HL-60 (cell line): ENCODE measurements at regions not wholly inside any gene's neighbourhood (a gene's known extent, or its start where the extent isn't known, plus 50 kb on each side); places are given as distances from the start of the nearest gene placed in this dataset.
A peak's percentile ranks its signal among the peaks of the same experiment; 100 is the strongest.

Experiments used
- CTCF ChIP-seq: IDR thresholded peaks from one replicate; pipeline ENCODE4 v1.5.1; 2011; ENCODE audit warnings: low read length, control low read depth, inconsistent platforms; ENCODE audit not compliant: insufficient read depth
- GABPA ChIP-seq: IDR thresholded peaks from 2 replicates; pipeline ENCODE4 v1.6.1; 2012; ENCODE audit warnings: low read depth
- POLR2AphosphoS5 ChIP-seq: IDR thresholded peaks from 2 replicates; pipeline ENCODE4 v1.6.1; 2012; ENCODE audit warnings: low read depth
- TF ChIP-seq, protein P1 (sequence below): IDR thresholded peaks from 2 replicates; pipeline ENCODE4 v1.6.1; 2012; ENCODE audit warnings: low read depth; ENCODE audit not compliant: insufficient replicate concordance

- TF ChIP-seq POLR2AphosphoS5 (no peak), CTCF (peak; percentile 63), GABPA (no peak)
- TF ChIP-seq, protein P1, sequence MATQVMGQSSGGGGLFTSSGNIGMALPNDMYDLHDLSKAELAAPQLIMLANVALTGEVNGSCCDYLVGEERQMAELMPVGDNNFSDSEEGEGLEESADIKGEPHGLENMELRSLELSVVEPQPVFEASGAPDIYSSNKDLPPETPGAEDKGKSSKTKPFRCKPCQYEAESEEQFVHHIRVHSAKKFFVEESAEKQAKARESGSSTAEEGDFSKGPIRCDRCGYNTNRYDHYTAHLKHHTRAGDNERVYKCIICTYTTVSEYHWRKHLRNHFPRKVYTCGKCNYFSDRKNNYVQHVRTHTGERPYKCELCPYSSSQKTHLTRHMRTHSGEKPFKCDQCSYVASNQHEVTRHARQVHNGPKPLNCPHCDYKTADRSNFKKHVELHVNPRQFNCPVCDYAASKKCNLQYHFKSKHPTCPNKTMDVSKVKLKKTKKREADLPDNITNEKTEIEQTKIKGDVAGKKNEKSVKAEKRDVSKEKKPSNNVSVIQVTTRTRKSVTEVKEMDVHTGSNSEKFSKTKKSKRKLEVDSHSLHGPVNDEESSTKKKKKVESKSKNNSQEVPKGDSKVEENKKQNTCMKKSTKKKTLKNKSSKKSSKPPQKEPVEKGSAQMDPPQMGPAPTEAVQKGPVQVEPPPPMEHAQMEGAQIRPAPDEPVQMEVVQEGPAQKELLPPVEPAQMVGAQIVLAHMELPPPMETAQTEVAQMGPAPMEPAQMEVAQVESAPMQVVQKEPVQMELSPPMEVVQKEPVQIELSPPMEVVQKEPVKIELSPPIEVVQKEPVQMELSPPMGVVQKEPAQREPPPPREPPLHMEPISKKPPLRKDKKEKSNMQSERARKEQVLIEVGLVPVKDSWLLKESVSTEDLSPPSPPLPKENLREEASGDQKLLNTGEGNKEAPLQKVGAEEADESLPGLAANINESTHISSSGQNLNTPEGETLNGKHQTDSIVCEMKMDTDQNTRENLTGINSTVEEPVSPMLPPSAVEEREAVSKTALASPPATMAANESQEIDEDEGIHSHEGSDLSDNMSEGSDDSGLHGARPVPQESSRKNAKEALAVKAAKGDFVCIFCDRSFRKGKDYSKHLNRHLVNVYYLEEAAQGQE = no peak
Observed at GRCh38 chr2:57759822-57760300, 286.7 kb upstream of the VRK2 start.
